Trophoblast cell (in vitro differentiated cells and primary cell): ENCODE measurements at regions not wholly inside any gene's neighbourhood (a gene's known extent, or its start where the extent isn't known, plus 50 kb on each side); places are given as distances from the start of the nearest gene placed in this dataset.

Experiments used
- DNase-seq, 2 donors: peaks; one replicate each; pipeline ENCODE4 v3.0.0-alpha.2; 2016
- H2AFZ ChIP-seq: 2 replicates; pipeline ENCODE4 v1.6.1; 2013; ENCODE audit warnings: low read length, moderate library complexity, mild to moderate bottlenecking; ENCODE audit not compliant: insufficient read depth, poor library complexity
- H2AK5ac ChIP-seq: 2 replicates; pipeline ENCODE4 v1.6.1; 2013; ENCODE audit warnings: mild to moderate bottlenecking, low read length
- H2BK120ac ChIP-seq: 2 replicates; pipeline ENCODE4 v1.6.1; 2013; ENCODE audit warnings: low read length, mild to moderate bottlenecking, moderate library complexity; ENCODE audit not compliant: insufficient read depth, poor library complexity
- H2BK12ac ChIP-seq: 2 replicates; pipeline ENCODE4 v1.6.1; 2013; ENCODE audit warnings: mild to moderate bottlenecking, low read length, moderate library complexity
- H2BK5ac ChIP-seq: 2 replicates; pipeline ENCODE4 v1.6.1; 2013; ENCODE audit warnings: low read length, low read depth, moderate library complexity, mild to moderate bottlenecking; ENCODE audit not compliant: poor library complexity
- H3K14ac ChIP-seq: 2 replicates; pipeline ENCODE4 v1.6.1; 2013; ENCODE audit warnings: mild to moderate bottlenecking, low read length
- H3K18ac ChIP-seq: 2 replicates; pipeline ENCODE4 v1.6.1; 2013; ENCODE audit warnings: mild to moderate bottlenecking, low read length
- H3K23ac ChIP-seq: 2 replicates; pipeline ENCODE4 v1.6.1; 2013; ENCODE audit warnings: low read length
- H3K27ac ChIP-seq: 2 replicates; pipeline ENCODE4 v1.5.1; 2013; ENCODE audit warnings: low read depth, mild to moderate bottlenecking, inconsistent platforms, low read length, moderate library complexity
- H3K27me3 ChIP-seq: 2 replicates; pipeline ENCODE4 v1.6.1; 2013; ENCODE audit warnings: inconsistent platforms, mild to moderate bottlenecking, low read length, moderate library complexity; ENCODE audit not compliant: insufficient read depth
- H3K36me3 ChIP-seq, 2 experiments: 1 replicate in 1 of 2; 2 replicates in 1 of 2; pipeline ENCODE4 v1.6.1; 2013; ENCODE audit warnings: low read length in 2 of 2, mild to moderate bottlenecking in 2 of 2, moderate library complexity in 1 of 2; ENCODE audit not compliant: insufficient read depth in 2 of 2, control insufficient read depth in 1 of 2
- H3K4ac ChIP-seq: 2 replicates; pipeline ENCODE4 v1.6.1; 2013; ENCODE audit warnings: low read depth, mild to moderate bottlenecking, low read length, moderate library complexity
- H3K4me1 ChIP-seq, 2 experiments: 1 replicate in 1 of 2; 2 replicates in 1 of 2; pipeline ENCODE4 v1.6.1; 2013; ENCODE audit warnings: low read length in 2 of 2, mild to moderate bottlenecking in 2 of 2, moderate library complexity in 1 of 2; ENCODE audit not compliant: insufficient read depth in 2 of 2, control insufficient read depth in 1 of 2
- H3K4me2 ChIP-seq: 2 replicates; pipeline ENCODE4 v1.6.1; 2013; ENCODE audit warnings: inconsistent platforms, mild to moderate bottlenecking, low read length, moderate library complexity
- H3K4me3 ChIP-seq: 2 replicates; pipeline ENCODE4 v1.5.1; 2013; ENCODE audit warnings: mild to moderate bottlenecking, low read depth, low read length, inconsistent platforms
- H3K79me1 ChIP-seq: one replicate; pipeline ENCODE4 v1.6.1; 2013; ENCODE audit warnings: low read length
- H3K79me2 ChIP-seq: 2 replicates; pipeline ENCODE4 v1.6.1; 2013; ENCODE audit warnings: low read length, mild to moderate bottlenecking; ENCODE audit not compliant: control insufficient read depth, insufficient read depth, poor library complexity
- H3K9ac ChIP-seq: 2 replicates; pipeline ENCODE4 v1.6.1; 2013; ENCODE audit warnings: mild to moderate bottlenecking, low read length
- H3K9me3 ChIP-seq: 2 replicates; pipeline ENCODE4 v1.6.1; 2013; ENCODE audit warnings: low read depth, mild to moderate bottlenecking, control low read depth, inconsistent platforms, low read length; ENCODE audit not compliant: insufficient read depth
- H4K12ac ChIP-seq: 2 replicates; pipeline ENCODE4 v1.6.1; 2013; ENCODE audit warnings: low read depth, mild to moderate bottlenecking, low read length, moderate library complexity
- H4K8ac ChIP-seq: 2 replicates; pipeline ENCODE4 v1.6.1; 2013; ENCODE audit warnings: low read depth, mild to moderate bottlenecking, low read length, moderate library complexity
- H4K91ac ChIP-seq: one replicate; pipeline ENCODE4 v1.6.1; 2013; ENCODE audit warnings: low read depth, mild to moderate bottlenecking, low read length, moderate library complexity
- WGBS: extraction: QIAGEN DNeasy Blood & Tissue Kit; methylation state at CpG from one replicate; pipeline ENCODE4 v1.1.7; 2013; ENCODE audit warnings: missing lambda C conversion rate; ENCODE audit not compliant: insufficient read length, insufficient coverage; ENCODE audit errors: extremely low coverage; 5-methylcytosine and 5-hydroxymethylcytosine counted together

DNA sequence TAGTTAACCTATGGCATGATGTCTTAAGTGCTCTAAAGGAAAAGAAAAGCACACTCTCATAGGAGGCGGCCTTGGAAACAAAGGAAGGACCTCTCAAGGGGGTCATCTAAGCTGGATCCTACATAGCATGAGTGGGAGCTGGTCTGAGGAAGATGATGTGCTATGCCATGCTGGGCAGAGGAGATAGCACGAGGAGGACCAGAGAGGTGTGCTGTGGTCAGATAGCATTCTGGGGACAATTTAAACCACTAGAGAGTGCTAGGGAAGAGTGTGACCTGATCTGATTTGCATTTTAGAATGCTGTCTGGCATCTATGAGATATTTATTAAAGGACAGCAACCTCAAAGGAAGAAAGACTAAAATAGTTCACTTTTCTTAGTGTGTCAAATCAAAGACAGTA lies 910.1 kb upstream of the CELF4 start:
- no CpG with 5 or more reads among the region's 2 CpGs for WGBS
- no peaks in the 10 kb centered on the region for H3K79me2 ChIP-seq
- no peaks in the 10 kb centered on the region for H3K79me1 ChIP-seq

DNA sequence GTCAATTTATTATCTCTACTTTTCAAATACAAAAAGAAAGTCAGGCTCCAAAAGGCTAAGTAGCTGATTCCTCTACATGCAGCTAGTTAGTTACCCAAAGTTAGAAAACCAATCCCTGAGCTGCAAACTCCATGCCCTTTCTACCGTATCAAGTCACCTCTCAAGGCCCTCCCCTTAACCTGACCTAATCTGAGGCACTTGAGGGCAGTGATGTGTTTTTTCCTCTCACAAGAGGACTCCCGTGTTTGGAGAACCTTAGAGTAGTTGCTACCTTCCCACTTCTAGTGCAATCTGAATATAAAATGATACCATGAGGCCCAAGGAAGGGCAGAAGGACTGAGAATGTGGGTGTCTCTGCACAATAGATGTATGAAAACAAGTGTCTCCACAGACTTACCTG lies 907.9 kb upstream of the CELF4 start:
- no peak for DNase-seq
- Histone ChIP-seq H3K4me2 (no peak overlapping the region), H4K91ac (no peak overlapping the region), H3K4ac (no peak overlapping the region), H3K27ac (no peak overlapping the region), H4K12ac (no peak overlapping the region), H3K4me3 (no peak overlapping the region), H2AK5ac (no peak overlapping the region), H3K79me1 (no peaks in the 10 kb centered on the region), H3K4me1 (no peaks in the 10 kb centered on the region), H3K18ac (no peak overlapping the region), H3K36me3 (no peaks in the 10 kb centered on the region), H3K27me3 (no peaks in the 10 kb centered on the region), H2BK5ac (no peak overlapping the region), H3K23ac (no peak overlapping the region), H2BK120ac (no peak overlapping the region), H3K9ac (no peak overlapping the region), H4K8ac (no peak overlapping the region), H3K9me3 (no peaks in the 10 kb centered on the region), H2BK12ac (no peak overlapping the region), H3K14ac (no peak overlapping the region), H2AFZ (no peak overlapping the region), H3K79me2 (no peaks in the 10 kb centered on the region)
- whole genome bisulfite sequencing, result no CpG with 5 or more reads among the region's 2 CpGs

More for the DNA sequence above, 910.1 kb upstream of the CELF4 start:
- no peak overlapping the region for H4K8ac ChIP-seq
- no peak overlapping the region for H3K4ac ChIP-seq
- DNase-seq, result no peak
- H3K27me3 ChIP-seq, result no peaks in the 10 kb centered on the region
- no peak overlapping the region for H3K18ac ChIP-seq
- H3K4me1 ChIP-seq, result no peaks in the 10 kb centered on the region
- H3K36me3 ChIP-seq, result no peaks in the 10 kb centered on the region
- no peak overlapping the region for H3K27ac ChIP-seq
- no peaks in the 10 kb centered on the region for H3K9me3 ChIP-seq
- H3K4me3 ChIP-seq, result no peak overlapping the region
- H2BK5ac ChIP-seq, result no peak overlapping the region
- H3K9ac ChIP-seq, result no peak overlapping the region
- H3K14ac ChIP-seq, result no peak overlapping the region
- no peak overlapping the region for H4K91ac ChIP-seq
- H2AK5ac ChIP-seq, result no peak overlapping the region
- H2BK120ac ChIP-seq, result no peak overlapping the region
- H2BK12ac ChIP-seq, result no peak overlapping the region
- H3K4me2 ChIP-seq, result no peak overlapping the region
- H2AFZ ChIP-seq, result no peak overlapping the region
- H4K12ac ChIP-seq, result no peak overlapping the region
- no peak overlapping the region for H3K23ac ChIP-seq

DNA sequence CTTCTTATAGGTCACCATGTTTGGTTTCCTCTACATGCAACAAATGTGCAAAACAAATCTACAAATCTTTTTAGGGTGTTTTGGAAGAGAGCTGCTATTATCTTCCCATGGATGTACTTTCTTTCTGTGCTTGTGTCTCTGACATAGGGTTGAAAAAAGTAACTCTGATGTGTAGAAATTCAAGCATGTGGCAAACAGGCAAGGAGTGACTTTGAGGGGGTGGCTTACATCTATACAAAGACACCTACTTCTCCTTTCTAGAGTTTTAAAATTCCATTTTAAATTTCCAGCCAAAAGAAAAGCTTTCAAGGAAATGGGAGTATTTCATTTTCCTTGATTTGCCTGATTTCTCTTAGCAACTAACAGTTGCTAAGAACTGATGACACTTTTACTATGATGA lies 904.8 kb upstream of the CELF4 start:
- Histone ChIP-seq H3K9ac (no peak overlapping the region), H3K4ac (no peak overlapping the region), H3K14ac (no peak overlapping the region), H3K79me2 (no peaks in the 10 kb centered on the region), H3K18ac (no peak overlapping the region), H3K9me3 (no peaks in the 10 kb centered on the region), H2AK5ac (no peak overlapping the region), H2BK120ac (no peak overlapping the region), H3K79me1 (no peaks in the 10 kb centered on the region), H3K27ac (no peak overlapping the region), H3K36me3 (no peaks in the 10 kb centered on the region), H3K27me3 (no peaks in the 10 kb centered on the region), H2BK12ac (no peak overlapping the region), H3K4me3 (no peak overlapping the region), H4K12ac (no peak overlapping the region), H2BK5ac (no peak overlapping the region), H4K91ac (no peak overlapping the region), H3K4me2 (no peak overlapping the region), H4K8ac (no peak overlapping the region), H2AFZ (no peak overlapping the region), H3K23ac (no peak overlapping the region), H3K4me1 (no peaks in the 10 kb centered on the region)
- DNase-seq, result no peak

DNA sequence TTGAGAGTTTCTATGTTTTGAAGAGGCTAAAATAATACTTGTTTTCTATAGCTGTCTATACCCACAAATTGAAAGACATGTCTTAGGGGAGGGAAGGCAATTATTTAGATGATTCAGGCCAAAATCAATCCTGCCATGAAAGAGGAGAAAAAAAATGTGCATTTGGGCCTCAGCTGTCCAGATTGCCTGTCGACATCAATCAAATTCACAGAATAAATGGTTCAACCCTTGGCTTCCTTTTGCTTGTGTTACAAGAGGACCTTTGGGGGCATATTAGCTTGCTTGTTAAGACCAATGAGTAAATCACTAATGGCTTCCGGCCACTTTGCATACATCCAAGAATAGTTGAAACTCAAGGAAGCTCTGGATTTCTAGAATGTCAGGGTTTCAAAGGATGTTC lies 900.8 kb upstream of the CELF4 start:
- Histone ChIP-seq H3K4ac (no peak overlapping the region), H3K36me3 (no peaks in the 10 kb centered on the region), H3K18ac (no peak overlapping the region), H4K91ac (no peak overlapping the region), H3K4me2 (no peak overlapping the region), H2BK5ac (no peak overlapping the region), H4K12ac (no peak overlapping the region), H3K79me2 (no peaks in the 10 kb centered on the region), H3K27me3 (no peaks in the 10 kb centered on the region), H2BK12ac (no peak overlapping the region), H3K23ac (no peak overlapping the region), H2BK120ac (no peak overlapping the region), H3K9ac (no peak overlapping the region), H3K4me3 (no peak overlapping the region), H3K9me3 (no peaks in the 10 kb centered on the region), H3K79me1 (no peaks in the 10 kb centered on the region), H3K27ac (no peak overlapping the region), H2AFZ (no peak overlapping the region), H3K4me1 (no peaks in the 10 kb centered on the region), H3K14ac (no peak overlapping the region), H4K8ac (no peak overlapping the region), H2AK5ac (no peak overlapping the region)
- DNase-seq, result no peak
- no CpG with 5 or more reads among the region's 2 CpGs for WGBS

DNA sequence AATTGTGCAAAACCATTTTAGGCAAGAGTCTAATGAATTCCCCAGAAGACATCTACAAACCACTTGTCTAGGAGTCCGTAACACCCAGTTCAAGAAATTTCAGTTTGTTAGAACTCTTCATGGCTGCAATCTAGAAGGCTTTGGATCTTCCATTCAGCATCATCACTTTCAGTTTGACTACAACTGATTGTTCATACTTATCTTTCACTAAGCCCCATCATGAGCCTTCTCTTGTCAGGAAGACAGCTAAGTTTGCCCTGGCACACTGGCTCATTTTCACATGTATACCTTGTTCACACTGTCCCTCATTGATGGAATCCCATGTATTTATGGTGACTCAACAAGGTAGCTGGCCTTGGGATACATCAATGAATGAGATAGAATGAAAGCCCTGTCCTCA lies 898.4 kb upstream of the CELF4 start:
- Histone ChIP-seq H4K8ac (no peak overlapping the region), H4K91ac (no peak overlapping the region), H3K18ac (no peak overlapping the region), H3K4ac (no peak overlapping the region), H3K79me2 (no peaks in the 10 kb centered on the region), H2AK5ac (no peak overlapping the region), H3K14ac (no peak overlapping the region), H2BK12ac (no peak overlapping the region), H3K27me3 (no peaks in the 10 kb centered on the region), H3K4me2 (no peak overlapping the region), H2BK120ac (no peak overlapping the region), H2AFZ (no peak overlapping the region), H4K12ac (no peak overlapping the region), H3K4me1 (no peaks in the 10 kb centered on the region), H3K9me3 (no peaks in the 10 kb centered on the region), H3K36me3 (no peaks in the 10 kb centered on the region), H3K79me1 (no peaks in the 10 kb centered on the region), H3K23ac (no peak overlapping the region), H3K4me3 (no peak overlapping the region), H3K27ac (no peak overlapping the region), H3K9ac (no peak overlapping the region), H2BK5ac (no peak overlapping the region)
- no peak for DNase-seq
- WGBS, result no CpG with 5 or more reads among the region's 1 CpG
